WTC11 (cell line): ENCODE measurements at regions not wholly inside any gene's neighbourhood (a gene's known extent, or its start where the extent isn't known, plus 50 kb on each side); places are given as distances from the start of the nearest gene placed in this dataset.

Source experiments
- ATAC-seq: fragments of 200-7000 bp; cut with Tn5 transposase; 2 replicates; pipeline ENCODE4 v1.10.0; 2021; ENCODE audit warnings: mild to moderate bottlenecking, moderate library complexity
- CTCF ChIA-PET: fragments of 300-600 bp; sonication (Branson Sonifier 250); formaldehyde crosslinking; loops from one replicate; lab custom pipeline; 2021; ENCODE audit warnings: antibody characterized with exemption; lab: Charles Lee
- POLR2A ChIA-PET: fragments of 350-600 bp; sonication (Branson Sonifier 250); formaldehyde crosslinking; loops from one replicate; lab custom pipeline; 2021; ENCODE audit warnings: antibody characterized with exemption; lab: Charles Lee
- DNase-seq: peaks from one replicate; pipeline ENCODE4 v3.0.0; 2021; ENCODE audit warnings: low spot score
- H3K27ac Mint-ChIP-seq: 2 replicates; pipeline ENCODE4 v1.8.0; 2021; ENCODE audit warnings: mixed read lengths
- H3K27me3 Mint-ChIP-seq: 2 replicates; pipeline ENCODE4 v1.8.0; 2021; ENCODE audit warnings: low read depth, mild to moderate bottlenecking, moderate library complexity, mixed read lengths
- H3K36me3 Mint-ChIP-seq: 2 replicates; pipeline ENCODE4 v1.8.0; 2021; ENCODE audit warnings: mixed read lengths
- H3K4me1 Mint-ChIP-seq: 2 replicates; pipeline ENCODE4 v1.8.0; 2022; ENCODE audit warnings: mixed read lengths
- H3K4me3 Mint-ChIP-seq: 2 replicates; pipeline ENCODE4 v1.8.0; 2021; ENCODE audit warnings: mild to moderate bottlenecking, moderate library complexity, mixed read lengths
- H3K9me3 Mint-ChIP-seq: 2 replicates; pipeline ENCODE4 v1.8.0; 2021; ENCODE audit warnings: mixed read lengths
- EMX1 ChIP-seq: fragments of 250-450 bp; sonication (Bioruptor Pico); IDR thresholded peaks from 2 replicates; pipeline ENCODE4 v1.8.0; 2021; ENCODE audit warnings: mild to moderate bottlenecking
- FOXP4 ChIP-seq: sonication (generic); formaldehyde crosslinking; IDR thresholded peaks from 2 replicates; pipeline ENCODE4 v1.8.0; 2022; ENCODE audit warnings: mild to moderate bottlenecking, missing genetic modification reagents
- HMGA2 ChIP-seq: fragments of 250-450 bp; sonication (Bioruptor Pico); IDR thresholded peaks from 2 replicates; pipeline ENCODE4 v1.4.0; 2021; ENCODE audit warnings: mild to moderate bottlenecking, moderate library complexity
- IRF1 ChIP-seq: sonication (generic); formaldehyde crosslinking; IDR thresholded peaks from 2 replicates; pipeline ENCODE4 v1.8.0; 2023; ENCODE audit warnings: missing genetic modification reagents
- IRF2 ChIP-seq: sonication (generic); formaldehyde crosslinking; IDR thresholded peaks from 2 replicates; pipeline ENCODE4 v1.8.0; 2022; ENCODE audit warnings: low read depth, missing genetic modification reagents, borderline replicate concordance
- JUN ChIP-seq: sonication (generic); formaldehyde crosslinking; IDR thresholded peaks from 2 replicates; pipeline ENCODE4 v1.8.0; 2023; ENCODE audit warnings: mild to moderate bottlenecking, missing genetic modification reagents
- MXD4 ChIP-seq: fragments of 250-450 bp; sonication (Bioruptor Pico); IDR thresholded peaks from 2 replicates; pipeline ENCODE4 v1.8.0; 2021; ENCODE audit warnings: mild to moderate bottlenecking, moderate library complexity, borderline replicate concordance
- MYBL2 ChIP-seq: sonication (generic); formaldehyde crosslinking; IDR thresholded peaks from 2 replicates; pipeline ENCODE4 v1.8.1; 2023; ENCODE audit warnings: mild to moderate bottlenecking, moderate library complexity, missing genetic modification reagents
- NR1H2 ChIP-seq: sonication (generic); formaldehyde crosslinking; IDR thresholded peaks from 2 replicates; pipeline ENCODE4 v1.9.0; 2021; ENCODE audit warnings: mild to moderate bottlenecking, moderate library complexity, missing genetic modification reagents
- NR3C1 ChIP-seq: sonication (generic); formaldehyde crosslinking; conservative IDR thresholded peaks from 2 replicates; pipeline ENCODE4 v1.8.1; 2023; ENCODE audit warnings: low read depth, mild to moderate bottlenecking, missing genetic modification reagents
- SMAD3 ChIP-seq: sonication (generic); formaldehyde crosslinking; IDR thresholded peaks from 2 replicates; pipeline ENCODE4 v1.8.0; 2022; ENCODE audit warnings: missing genetic modification reagents, mild to moderate bottlenecking, borderline replicate concordance
- TEAD1 ChIP-seq: sonication (generic); formaldehyde crosslinking; IDR thresholded peaks from 2 replicates; pipeline ENCODE4 v1.8.0; 2022; ENCODE audit warnings: mild to moderate bottlenecking, missing genetic modification reagents
- ZNF138 ChIP-seq: sonication (generic); formaldehyde crosslinking; conservative IDR thresholded peaks from 2 replicates; pipeline ENCODE4 v1.8.1; 2022; ENCODE audit warnings: mild to moderate bottlenecking, moderate library complexity, missing genetic modification reagents
- ZNF416 ChIP-seq: fragments of 250-450 bp; sonication (Bioruptor Pico); IDR thresholded peaks from 2 replicates; pipeline ENCODE4 v1.9.0; 2021; ENCODE audit warnings: mild to moderate bottlenecking, inconsistent platforms
- ZNF512 ChIP-seq: sonication (generic); formaldehyde crosslinking; IDR thresholded peaks from 2 replicates; pipeline ENCODE4 v1.8.1; 2022; ENCODE audit warnings: missing genetic modification reagents, borderline replicate concordance
- TF ChIP-seq, protein P1 (sequence below): sonication (generic); formaldehyde crosslinking; IDR thresholded peaks from 2 replicates; pipeline ENCODE4 v1.8.0; 2022; ENCODE audit warnings: mild to moderate bottlenecking, missing genetic modification reagents
- TF ChIP-seq, protein P2 (sequence below): fragments of 250-450 bp; sonication (Bioruptor Pico); IDR thresholded peaks from 2 replicates; pipeline ENCODE4 v1.9.0; 2021; ENCODE audit warnings: mild to moderate bottlenecking
- TF ChIP-seq, protein P3 (sequence below): sonication (generic); formaldehyde crosslinking; conservative IDR thresholded peaks from 2 replicates; pipeline ENCODE4 v1.8.1; 2023; ENCODE audit warnings: mild to moderate bottlenecking, low read depth, missing genetic modification reagents, moderate library complexity

- TF ChIP-seq NR3C1 (CRISPR knock-in tag) (no peak), ZNF416 (CRISPR knock-in tag) (no peak), TEAD1 (no peak), JUN (CRISPR knock-in tag) (no peak), ZNF512 (CRISPR knock-in tag) (no peak), MXD4 (CRISPR knock-in tag) (no peak)
- TF ChIP-seq, protein P1, sequence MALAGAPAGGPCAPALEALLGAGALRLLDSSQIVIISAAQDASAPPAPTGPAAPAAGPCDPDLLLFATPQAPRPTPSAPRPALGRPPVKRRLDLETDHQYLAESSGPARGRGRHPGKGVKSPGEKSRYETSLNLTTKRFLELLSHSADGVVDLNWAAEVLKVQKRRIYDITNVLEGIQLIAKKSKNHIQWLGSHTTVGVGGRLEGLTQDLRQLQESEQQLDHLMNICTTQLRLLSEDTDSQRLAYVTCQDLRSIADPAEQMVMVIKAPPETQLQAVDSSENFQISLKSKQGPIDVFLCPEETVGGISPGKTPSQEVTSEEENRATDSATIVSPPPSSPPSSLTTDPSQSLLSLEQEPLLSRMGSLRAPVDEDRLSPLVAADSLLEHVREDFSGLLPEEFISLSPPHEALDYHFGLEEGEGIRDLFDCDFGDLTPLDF (CRISPR knock-in tag), result no peak
- TF ChIP-seq, protein P2, sequence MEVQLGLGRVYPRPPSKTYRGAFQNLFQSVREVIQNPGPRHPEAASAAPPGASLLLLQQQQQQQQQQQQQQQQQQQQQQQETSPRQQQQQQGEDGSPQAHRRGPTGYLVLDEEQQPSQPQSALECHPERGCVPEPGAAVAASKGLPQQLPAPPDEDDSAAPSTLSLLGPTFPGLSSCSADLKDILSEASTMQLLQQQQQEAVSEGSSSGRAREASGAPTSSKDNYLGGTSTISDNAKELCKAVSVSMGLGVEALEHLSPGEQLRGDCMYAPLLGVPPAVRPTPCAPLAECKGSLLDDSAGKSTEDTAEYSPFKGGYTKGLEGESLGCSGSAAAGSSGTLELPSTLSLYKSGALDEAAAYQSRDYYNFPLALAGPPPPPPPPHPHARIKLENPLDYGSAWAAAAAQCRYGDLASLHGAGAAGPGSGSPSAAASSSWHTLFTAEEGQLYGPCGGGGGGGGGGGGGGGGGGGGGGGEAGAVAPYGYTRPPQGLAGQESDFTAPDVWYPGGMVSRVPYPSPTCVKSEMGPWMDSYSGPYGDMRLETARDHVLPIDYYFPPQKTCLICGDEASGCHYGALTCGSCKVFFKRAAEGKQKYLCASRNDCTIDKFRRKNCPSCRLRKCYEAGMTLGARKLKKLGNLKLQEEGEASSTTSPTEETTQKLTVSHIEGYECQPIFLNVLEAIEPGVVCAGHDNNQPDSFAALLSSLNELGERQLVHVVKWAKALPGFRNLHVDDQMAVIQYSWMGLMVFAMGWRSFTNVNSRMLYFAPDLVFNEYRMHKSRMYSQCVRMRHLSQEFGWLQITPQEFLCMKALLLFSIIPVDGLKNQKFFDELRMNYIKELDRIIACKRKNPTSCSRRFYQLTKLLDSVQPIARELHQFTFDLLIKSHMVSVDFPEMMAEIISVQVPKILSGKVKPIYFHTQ (CRISPR knock-in tag), result no peak
Observed at GRCh38 chr3:144995856-144996255, 1024.2 kb downstream of the DIPK2A start (continued).

- H3K9me3 Mint-ChIP-seq, result peaks cover 17% of the 10 kb centered on the region
- TF ChIP-seq, protein P3, sequence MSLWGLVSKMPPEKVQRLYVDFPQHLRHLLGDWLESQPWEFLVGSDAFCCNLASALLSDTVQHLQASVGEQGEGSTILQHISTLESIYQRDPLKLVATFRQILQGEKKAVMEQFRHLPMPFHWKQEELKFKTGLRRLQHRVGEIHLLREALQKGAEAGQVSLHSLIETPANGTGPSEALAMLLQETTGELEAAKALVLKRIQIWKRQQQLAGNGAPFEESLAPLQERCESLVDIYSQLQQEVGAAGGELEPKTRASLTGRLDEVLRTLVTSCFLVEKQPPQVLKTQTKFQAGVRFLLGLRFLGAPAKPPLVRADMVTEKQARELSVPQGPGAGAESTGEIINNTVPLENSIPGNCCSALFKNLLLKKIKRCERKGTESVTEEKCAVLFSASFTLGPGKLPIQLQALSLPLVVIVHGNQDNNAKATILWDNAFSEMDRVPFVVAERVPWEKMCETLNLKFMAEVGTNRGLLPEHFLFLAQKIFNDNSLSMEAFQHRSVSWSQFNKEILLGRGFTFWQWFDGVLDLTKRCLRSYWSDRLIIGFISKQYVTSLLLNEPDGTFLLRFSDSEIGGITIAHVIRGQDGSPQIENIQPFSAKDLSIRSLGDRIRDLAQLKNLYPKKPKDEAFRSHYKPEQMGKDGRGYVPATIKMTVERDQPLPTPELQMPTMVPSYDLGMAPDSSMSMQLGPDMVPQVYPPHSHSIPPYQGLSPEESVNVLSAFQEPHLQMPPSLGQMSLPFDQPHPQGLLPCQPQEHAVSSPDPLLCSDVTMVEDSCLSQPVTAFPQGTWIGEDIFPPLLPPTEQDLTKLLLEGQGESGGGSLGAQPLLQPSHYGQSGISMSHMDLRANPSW (CRISPR knock-in tag), result no peak
- no peak for TF ChIP-seq FOXP4
- TF ChIP-seq, all 79 proteins: peak for 0
- no peak overlapping the region for H3K4me3 Mint-ChIP-seq
- ATAC-seq, result no peak
- no peak overlapping the region for H3K27ac Mint-ChIP-seq
- POLR2A ChIA-PET, result no interaction called here
- H3K4me1 Mint-ChIP-seq, result no peaks in the 10 kb centered on the region
- H3K27me3 Mint-ChIP-seq, result peaks cover 3% of the 10 kb centered on the region; the same call in 1 of the 2 replicates
- CTCF ChIA-PET, result no interaction called here
- no peak for DNase-seq
- peaks cover 12% of the 10 kb centered on the region for H3K36me3 Mint-ChIP-seq
Observed at GRCh38 chr3:145005427-145005826, 1033.8 kb downstream of the DIPK2A start.

DNA sequence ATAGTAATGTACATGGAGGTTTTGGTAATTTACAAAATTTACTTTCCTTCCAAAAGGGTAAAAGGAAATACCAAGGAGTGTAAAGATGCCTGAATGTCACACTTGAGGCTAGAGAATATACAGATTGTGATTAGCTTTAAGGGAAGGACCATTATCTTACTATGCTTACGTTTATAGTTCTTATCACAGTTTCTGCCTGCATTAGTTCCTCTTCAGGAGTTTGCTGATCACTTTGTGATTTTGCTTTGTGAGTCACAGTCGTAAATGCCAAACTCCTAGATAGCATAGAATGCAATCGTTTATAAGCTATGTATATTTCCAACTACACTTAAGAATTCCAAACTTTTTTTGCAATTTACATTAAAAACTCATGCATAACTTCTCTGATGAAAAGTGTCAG, 1034.6 kb downstream of the DIPK2A start:
- Mint-ChIP-seq H3K27me3 (peaks cover 3% of the 10 kb centered on the region; the same call in 1 of the 2 replicates), H3K27ac (no peak overlapping the region), H3K36me3 (peaks cover 9% of the 10 kb centered on the region), H3K4me1 (no peaks in the 10 kb centered on the region), H3K9me3 (peaks cover 15% of the 10 kb centered on the region), H3K4me3 (no peak overlapping the region)
- ATAC-seq, result no peak
- ChIA-PET CTCF (no interaction called here), POLR2A (no interaction called here)
- DNase-seq, result no peak
- TF ChIP-seq IRF2 (CRISPR knock-in tag) (no peak), FOXP4 (no peak), ZNF512 (CRISPR knock-in tag) (no peak), EMX1 (CRISPR knock-in tag) (no peak), HMGA2 (CRISPR knock-in tag) (no peak), IRF1 (no peak), SMAD3 (CRISPR knock-in tag) (no peak), ZNF138 (no peak), JUN (CRISPR knock-in tag) (no peak), MYBL2 (no peak), NR1H2 (no peak)
